HepG2 (cell line): ENCODE measurements at regions not wholly inside any gene's neighbourhood (a gene's known extent, or its start where the extent isn't known, plus 50 kb on each side); places are given as distances from the start of the nearest gene placed in this dataset.

Experiments used
- ATAC-seq: fragments of 200-7000 bp; cut with Tn5 transposase; 3 replicates; pipeline ENCODE4 v1.9.1; 2020; ENCODE audit warnings: mild to moderate bottlenecking, moderate library complexity
- BruUV-seq: library from RNA; stranded (reverse); fragments of 400-500 nt; replicated peaks from 2 replicates; lab custom pipeline; 2021; lab: Mats Ljungman, UMichigan
- CTCF ChIA-PET: fragments of 300-600 bp; formaldehyde crosslinking; extraction: SDS; loops from one replicate; lab custom pipeline; 2021; ENCODE audit warnings: low total read pairs, inconsistent platforms, low intra/inter-chr PET ratio; lab: Yijun Ruan, JAX
- POLR2A ChIA-PET: fragments of 350-600 bp; sonication (Branson Sonifier 250); formaldehyde crosslinking; loops from one replicate; lab custom pipeline; 2020; ENCODE audit warnings: antibody characterized with exemption, inconsistent platforms; lab: Yijun Ruan, JAX
- DNase-seq: peaks from one replicate; pipeline ENCODE4 v3.0.0-alpha.2; 2015; ENCODE audit warnings: low spot score
- FAIRE-seq: peaks from 3 replicates; lab custom pipeline; 2011; peaks lifted over from hg19 to GRCh38; lab: Jason Lieb, UNC
- H2AFZ ChIP-seq: one replicate; pipeline ENCODE4 v1.6.1; 2011; ENCODE audit warnings: low read length, inconsistent platforms
- H3K27ac ChIP-seq: fragments of 300-600 bp; 3 replicates; pipeline ENCODE4 v1.8.0; 2011; ENCODE audit warnings: mixed run types, mild to moderate bottlenecking, mixed read lengths, low read length, inconsistent platforms; ENCODE audit not compliant: insufficient read depth; ENCODE audit errors: extremely low read length
- H3K27me3 ChIP-seq, 2 experiments: fragments of 200-600 bp in 1 of 2; 2 replicates in 1 of 2; 3 replicates in 1 of 2; pipeline versions ENCODE4 v1.6.0 to v1.8.0; 2011; ENCODE audit warnings: low read length in 2 of 2, mild to moderate bottlenecking in 2 of 2, moderate library complexity in 2 of 2, inconsistent platforms in 1 of 2; ENCODE audit not compliant: insufficient read depth in 2 of 2, control insufficient read depth in 1 of 2
- H3K36me3 ChIP-seq, 2 experiments: fragments of 200-600 bp in 1 of 2; replicated peaks in 1 of 2; 2 replicates in 1 of 2; 3 replicates in 1 of 2; pipeline versions ENCODE4 v1.5.1 to v1.8.0; 2011; ENCODE audit warnings: low read length in 2 of 2, inconsistent platforms in 1 of 2; ENCODE audit not compliant: insufficient read depth in 2 of 2, control insufficient read depth in 1 of 2
- H3K4me1 ChIP-seq: 2 replicates; pipeline ENCODE4 v1.5.1; 2012; ENCODE audit warnings: low read length, inconsistent platforms; ENCODE audit not compliant: insufficient read depth
- H3K4me2 ChIP-seq: 2 replicates; pipeline ENCODE4 v1.6.0; 2011; ENCODE audit warnings: low read depth, low read length, inconsistent platforms
- H3K4me3 ChIP-seq, 3 experiments: fragments of 200-600 bp in 1 of 3; sonication (generic), shearing (Covaris generic) in 1 of 3; replicated peaks in 1 of 3; 2 replicates each; pipeline ENCODE4 v1.5.1; 2011 to 2016; ENCODE audit warnings: low read length in 3 of 3, inconsistent platforms in 2 of 3, low read depth in 2 of 3, mild to moderate bottlenecking in 2 of 3, control low read depth in 1 of 3, mixed read lengths in 1 of 3; ENCODE audit not compliant: insufficient read depth in 1 of 3
- H3K79me2 ChIP-seq: one replicate; pipeline ENCODE4 v1.6.1; 2011; ENCODE audit warnings: low read length, inconsistent platforms; ENCODE audit not compliant: insufficient read depth
- H3K9ac ChIP-seq: 2 replicates; pipeline ENCODE4 v1.6.0; 2011; ENCODE audit warnings: mild to moderate bottlenecking, low read depth, low read length, inconsistent platforms; ENCODE audit not compliant: insufficient read depth
- H3K9me3 ChIP-seq: 2 replicates; pipeline ENCODE4 v1.5.1; 2012; ENCODE audit warnings: mild to moderate bottlenecking, low read length
- H4K20me1 ChIP-seq: 2 replicates; pipeline ENCODE4 v1.6.0; 2011; ENCODE audit warnings: inconsistent platforms, mild to moderate bottlenecking, low read length, moderate library complexity; ENCODE audit not compliant: insufficient read depth
- ADNP ChIP-seq: sonication (generic); formaldehyde crosslinking; IDR thresholded peaks from 2 replicates; pipeline ENCODE4 v1.4.0; 2020; ENCODE audit warnings: missing genetic modification reagents
- ARNTL ChIP-seq: sonication (generic); formaldehyde crosslinking; IDR thresholded peaks from 2 replicates; pipeline ENCODE4 v1.4.0; 2020; ENCODE audit warnings: mild to moderate bottlenecking, missing genetic modification reagents
- ATAD3A ChIP-seq: sonication (generic); formaldehyde crosslinking; IDR thresholded peaks from 2 replicates; pipeline ENCODE4 v1.4.0; 2020; ENCODE audit warnings: missing genetic modification reagents
- JARID2 ChIP-seq: sonication (generic); formaldehyde crosslinking; IDR thresholded peaks from 2 replicates; pipeline ENCODE4 v1.8.1; 2023; ENCODE audit warnings: missing genetic modification reagents, inconsistent platforms; ENCODE audit not compliant: insufficient replicate concordance
- JUND ChIP-seq: sonication (generic); formaldehyde crosslinking; IDR thresholded peaks from 2 replicates; pipeline ENCODE4 v1.8.0; 2022; ENCODE audit warnings: mild to moderate bottlenecking, missing genetic modification reagents
- MIER3 ChIP-seq: IDR thresholded peaks from 2 replicates; pipeline ENCODE4 v1.6.1; 2016; ENCODE audit warnings: missing compliant biosample characterization, borderline replicate concordance
- RCOR2 ChIP-seq: IDR thresholded peaks from 2 replicates; pipeline ENCODE4 v1.6.1; 2016; ENCODE audit warnings: missing biosample characterization, missing genetic modification reagents
- REL ChIP-seq: sonication (generic); formaldehyde crosslinking; conservative IDR thresholded peaks from 2 replicates; pipeline ENCODE4 v1.8.0; 2022; ENCODE audit warnings: mild to moderate bottlenecking, missing genetic modification reagents, moderate library complexity
- U2AF2 ChIP-seq: fragments of 200-400 bp; formaldehyde crosslinking; IDR thresholded peaks from 2 replicates; pipeline ENCODE4 v1.6.1; 2017; ENCODE audit warnings: low read depth, mild to moderate bottlenecking, low read length
- ZBTB3 ChIP-seq: sonication (generic); formaldehyde crosslinking; IDR thresholded peaks from 2 replicates; pipeline ENCODE4 v1.4.0; 2020; ENCODE audit warnings: low read depth, mild to moderate bottlenecking, moderate library complexity, missing genetic modification reagents, borderline replicate concordance
- ZBTB33 ChIP-seq: sonication (generic); formaldehyde crosslinking; IDR thresholded peaks from 2 replicates; pipeline ENCODE4 v1.4.0; 2020; ENCODE audit warnings: missing genetic modification reagents
- ZNF317 ChIP-seq: sonication (generic); formaldehyde crosslinking; IDR thresholded peaks from 2 replicates; pipeline ENCODE4 v1.5.0; 2020; ENCODE audit warnings: mild to moderate bottlenecking, missing genetic modification reagents
- ZNF441 ChIP-seq: sonication (generic); formaldehyde crosslinking; IDR thresholded peaks from 2 replicates; pipeline ENCODE4 v1.7.0; 2021; ENCODE audit warnings: missing genetic modification reagents, borderline replicate concordance
- ZNF678 ChIP-seq: sonication (generic); formaldehyde crosslinking; IDR thresholded peaks from 2 replicates; pipeline ENCODE4 v1.4.0; 2020; ENCODE audit warnings: mild to moderate bottlenecking, missing genetic modification reagents
- ZNF720 ChIP-seq: sonication (generic); formaldehyde crosslinking; IDR thresholded peaks from 2 replicates; pipeline ENCODE4 v1.4.0; 2020; ENCODE audit warnings: missing genetic modification reagents
- ZNF740 ChIP-seq: sonication (generic); formaldehyde crosslinking; IDR thresholded peaks from 2 replicates; pipeline ENCODE4 v1.4.0; 2020; ENCODE audit warnings: missing genetic modification reagents
- WGBS: methylation state at CpG from one replicate; pipeline ENCODE4 v1.1.6; 2017; ENCODE audit warnings: low lambda C conversion rate; 5-methylcytosine and 5-hydroxymethylcytosine counted together
- in situ Hi-C: cut with HindIII; loops from 2 replicates; pipeline ENCODE4 v1.10.0; 2017; ENCODE audit warnings: low pct_unique_long_range_greater_than_20kb; ENCODE audit not compliant: extremely low pct_ligation_motif_present
- intact Hi-C: fragments of 100-400 bp; cut with micrococcal nuclease; formaldehyde crosslinking; loops from one replicate; pipeline ENCODE4 v1.10.0; 2022; ENCODE audit not compliant: unreplicated experiment

DNA sequence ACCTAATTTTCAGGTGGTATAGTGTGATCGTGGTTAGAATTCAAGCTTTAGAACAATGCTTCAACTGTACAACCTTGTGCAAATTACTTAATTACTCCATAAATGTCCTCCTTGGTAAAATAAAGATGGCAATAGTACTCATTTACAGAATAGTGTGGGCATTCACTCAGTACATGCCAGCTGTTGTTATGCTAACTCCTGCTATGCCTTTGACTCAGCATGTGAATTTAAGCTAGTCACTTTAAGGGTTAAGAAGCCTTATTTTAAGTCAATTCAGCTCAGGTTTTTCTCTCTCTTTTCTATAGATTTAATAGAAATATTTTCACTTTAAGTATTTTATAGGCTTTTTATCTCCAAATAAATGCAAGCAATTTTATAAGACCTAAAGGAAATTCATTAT, 335.6 kb upstream of the ITGA1 start (continued):
- TF ChIP-seq JARID2 (no peak), ZBTB33 (no peak)

DNA sequence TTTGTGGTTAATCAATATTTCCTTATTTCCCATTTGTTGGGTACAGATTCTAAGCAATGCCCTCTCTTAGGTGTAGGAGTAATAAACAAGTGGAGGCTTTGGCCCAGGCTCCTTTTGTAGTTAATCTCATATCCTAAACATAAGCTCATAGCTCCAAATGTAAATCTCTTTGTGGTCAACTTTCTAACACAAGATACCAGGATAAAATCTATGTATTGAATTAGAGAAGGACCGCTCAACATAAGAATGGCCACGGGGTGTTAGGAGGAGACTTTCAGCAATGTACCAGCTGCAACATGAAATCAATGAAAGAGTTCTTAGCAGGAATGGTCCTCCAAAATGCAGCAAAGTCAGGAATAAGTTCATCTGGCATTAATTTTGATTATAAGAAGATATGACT, 334.5 kb upstream of the ITGA1 start:
- H2AFZ ChIP-seq = no peak overlapping the region
- no peak overlapping the region for H3K4me2 ChIP-seq
- in situ Hi-C loops (no loop called here), intact Hi-C loops (no loop called here)
- WGBS = 0% methylated on average over 2 of the region's 2 CpGs
- H3K27ac ChIP-seq = no peak overlapping the region
- H3K4me1 ChIP-seq = no peaks in the 10 kb centered on the region
- DNase-seq (no peak), ATAC-seq (no peak), FAIRE-seq (no peak)
- BruUV-seq = no TSS peak
- H3K36me3 ChIP-seq = no peaks in the 10 kb centered on the region
- no peaks in the 10 kb centered on the region for H3K9me3 ChIP-seq
- H4K20me1 ChIP-seq = no peaks in the 10 kb centered on the region
- H3K9ac ChIP-seq = no peak overlapping the region
- POLR2A ChIA-PET = no interaction called here
- no peak overlapping the region for H3K4me3 ChIP-seq
- CTCF ChIA-PET = no interaction called here
- TF ChIP-seq REL (CRISPR knock-in tag) (no peak), ADNP (CRISPR knock-in tag) (no peak), ZNF441 (CRISPR knock-in tag) (no peak), ATAD3A (CRISPR knock-in tag) (no peak), ZBTB3 (no peak), ZNF678 (no peak), ZNF740 (no peak), RCOR2 (CRISPR knock-in tag) (no peak), U2AF2 (no peak), ZNF317 (CRISPR knock-in tag) (no peak), ARNTL (CRISPR knock-in tag) (no peak), ZNF720 (CRISPR knock-in tag) (no peak), JUND (CRISPR knock-in tag) (no peak), MIER3 (CRISPR knock-in tag) (no peak)
- no peaks in the 10 kb centered on the region for H3K27me3 ChIP-seq
- H3K79me2 ChIP-seq = no peaks in the 10 kb centered on the region
